GM19372 (cell line): ENCODE measurements at regions not wholly inside any gene's neighbourhood (a gene's known extent, or its start where the extent isn't known, plus 50 kb on each side); places are given as distances from the start of the nearest gene placed in this dataset.
"Not testable (repeated sequence)": the region's sequence is repeated elsewhere in the genome, so short reads cannot be mapped to it uniquely, and the experiment has no call there.

Experiments
- ATAC-seq: cut with Tn5 transposase; IDR thresholded peaks from one replicate; pipeline ENCODE4 v1.9.1; 2021; ENCODE audit warnings: mild to moderate bottlenecking, low read depth, moderate library complexity; ENCODE audit not compliant: unreplicated experiment

DNA sequence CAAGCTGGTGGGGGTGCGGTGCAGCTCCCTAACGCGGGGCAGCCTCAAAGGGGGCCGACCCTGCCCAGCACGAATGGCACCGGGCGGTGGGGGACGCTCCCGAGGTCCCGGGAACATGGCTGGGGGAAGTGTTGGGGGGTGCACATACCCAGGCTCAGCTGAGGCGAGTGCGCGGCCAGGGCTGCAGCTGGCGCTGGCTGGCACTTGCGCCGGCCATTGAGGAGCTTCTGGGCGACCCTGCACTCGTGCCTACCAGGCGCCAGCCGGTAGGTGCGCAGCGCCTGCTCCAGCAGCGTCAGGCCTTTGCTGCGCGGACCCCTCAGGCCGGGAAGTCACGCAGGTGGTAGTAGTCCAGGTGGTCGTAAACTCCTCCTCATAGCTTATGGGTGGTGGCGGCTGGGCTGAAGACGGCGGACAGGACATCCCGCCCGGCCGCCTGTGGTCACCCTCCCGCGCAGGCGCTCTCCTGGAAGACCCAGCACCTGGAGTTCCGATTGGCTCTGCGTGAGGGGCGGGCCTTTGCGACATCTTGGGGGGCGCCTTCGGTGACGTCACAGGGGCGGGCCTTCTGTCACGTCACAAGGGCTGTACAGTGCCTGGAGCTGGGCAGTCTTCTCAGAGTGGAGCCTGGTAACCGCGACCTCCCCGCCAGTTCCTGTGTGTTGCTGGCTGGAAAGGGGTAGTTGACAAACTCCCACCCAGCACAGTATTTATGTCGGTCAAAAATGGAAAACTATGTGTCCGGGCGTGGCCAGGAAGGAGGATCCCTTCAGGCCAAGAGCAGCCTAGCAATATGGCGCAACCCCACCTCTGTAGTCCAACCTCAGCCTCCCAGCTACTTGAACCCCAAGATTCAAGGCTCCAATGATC, 74.5 kb upstream of the ERV3-1 start:
- peak; percentile 99 for ATAC-seq

DNA sequence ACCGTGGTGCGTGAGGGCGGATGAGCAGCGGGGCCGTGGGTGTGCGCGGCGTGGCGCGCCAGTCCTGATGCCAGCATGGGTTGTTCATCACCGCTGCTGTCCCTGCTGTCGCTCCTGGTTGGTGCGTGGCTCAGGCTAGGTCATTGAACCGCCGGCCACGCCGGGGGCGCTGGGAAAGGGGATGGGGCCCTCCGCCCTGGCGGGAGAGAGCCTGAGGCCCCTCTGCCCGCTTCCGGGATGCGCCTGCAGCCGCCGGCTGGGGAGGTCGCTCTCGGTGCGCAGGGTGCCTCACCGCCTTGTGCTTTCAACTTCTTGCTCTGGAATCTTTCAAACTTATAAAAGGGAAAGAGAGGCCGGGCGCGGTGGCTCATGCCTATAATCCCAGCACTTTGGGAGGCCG, 68.5 kb upstream of the ERV3-1 start:
- not testable (repeated sequence) for ATAC-seq

DNA sequence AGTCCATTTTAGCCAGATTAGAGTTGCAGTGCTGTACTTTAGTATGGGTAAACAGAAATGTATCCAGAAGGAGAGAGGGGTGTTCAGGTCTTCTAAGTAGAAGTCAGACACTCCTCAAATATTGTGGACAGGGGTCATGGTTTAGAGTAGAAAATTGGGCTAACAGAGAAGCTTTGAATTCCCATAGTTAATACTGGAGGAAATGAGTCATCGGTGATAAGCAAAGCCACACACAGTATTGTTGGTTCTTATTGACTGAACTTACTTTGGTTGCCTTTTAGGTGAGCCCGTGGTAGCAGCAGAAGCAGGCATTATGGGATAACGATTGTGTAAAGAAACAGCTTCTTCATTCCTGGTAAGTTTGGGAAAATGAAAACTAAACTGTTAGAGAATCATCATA, 66.7 kb upstream of the ERV3-1 start:
- ATAC-seq, result not testable (repeated sequence)

DNA sequence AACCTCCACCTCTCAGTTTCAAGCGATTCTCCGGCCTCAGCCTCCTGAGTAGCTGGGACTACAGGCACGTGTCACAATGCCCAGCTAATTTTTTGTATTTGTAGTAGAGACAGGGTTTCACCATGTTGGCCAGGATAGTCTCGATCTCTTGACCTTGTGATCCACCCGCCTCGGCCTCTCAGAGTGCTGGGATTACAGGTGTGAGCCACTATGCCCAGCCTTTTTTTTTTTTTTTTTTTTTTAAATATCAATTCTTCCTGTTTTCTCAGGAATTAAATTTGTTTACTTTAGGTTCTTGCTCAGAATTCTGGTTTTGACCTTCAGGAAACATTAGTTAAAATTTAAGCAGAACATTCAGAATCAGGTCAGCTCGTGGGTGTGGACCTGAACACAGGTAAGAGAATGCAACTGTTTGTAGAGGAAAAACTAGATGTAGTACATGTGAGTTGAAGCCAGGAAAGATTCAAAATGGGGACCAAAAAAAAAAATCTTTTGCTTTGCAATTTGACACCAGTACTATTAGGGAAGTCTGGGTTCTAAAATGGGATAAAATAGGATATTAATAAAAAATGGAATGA, 65.5 kb upstream of the ERV3-1 start:
- ATAC-seq, result not testable (repeated sequence)

DNA sequence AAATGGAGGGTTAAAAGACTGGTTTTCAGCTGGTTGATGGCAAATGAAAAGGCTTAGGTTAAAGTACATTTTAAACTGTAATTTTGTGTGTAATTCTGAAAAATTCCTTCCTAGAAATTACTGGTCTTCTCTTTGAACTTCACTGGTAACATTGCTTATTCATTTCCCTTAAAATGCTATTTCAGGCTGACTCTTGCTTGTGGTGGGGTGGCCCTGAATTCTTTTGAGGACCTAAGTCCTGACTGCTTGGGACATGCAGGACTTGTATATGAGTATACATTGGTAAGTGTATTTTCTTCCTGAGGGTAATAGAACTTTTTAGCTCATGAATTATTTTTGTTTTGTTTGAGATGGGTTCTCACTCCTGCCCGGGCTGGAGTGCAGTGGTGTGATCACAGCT, 63.0 kb upstream of the ERV3-1 start:
- ATAC-seq, result not testable (repeated sequence)

DNA sequence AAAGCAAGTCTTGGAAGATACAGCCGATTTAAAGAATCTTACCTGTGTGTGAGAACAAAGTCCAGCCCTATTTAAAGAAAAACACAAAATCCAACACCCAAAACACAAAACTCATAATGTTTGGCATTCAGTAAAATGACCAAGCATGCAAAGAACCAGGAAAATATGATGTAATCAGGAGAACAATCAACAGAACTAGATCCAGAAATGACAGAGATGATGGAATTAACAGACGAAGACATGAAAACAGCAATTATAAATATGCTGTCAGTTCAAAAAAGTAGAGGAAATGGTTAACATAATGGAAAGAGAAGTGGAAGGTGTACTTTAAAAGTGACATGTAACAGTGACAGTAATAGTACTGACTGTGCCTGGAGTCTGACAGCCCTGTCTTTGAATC, 56.1 kb upstream of the ERV3-1 start:
- ATAC-seq, result not testable (repeated sequence)

DNA sequence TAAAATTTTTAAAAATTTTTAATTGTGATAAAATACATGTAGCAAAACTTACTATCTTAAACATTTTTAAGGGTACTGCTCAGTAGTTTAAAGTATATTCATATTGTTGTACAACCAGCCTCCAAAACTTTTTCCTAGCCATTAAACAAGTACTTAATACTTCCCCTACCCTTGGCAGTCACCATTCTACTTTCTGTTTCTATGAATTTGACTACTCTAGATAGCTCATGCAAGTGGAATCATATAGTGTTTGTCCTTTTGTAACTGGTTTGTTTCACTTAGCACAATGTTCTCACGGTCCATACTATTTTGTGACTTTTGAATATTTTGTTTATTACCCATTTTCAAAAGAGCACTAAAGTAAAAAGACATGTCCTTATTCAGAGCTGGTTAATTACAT, 52.8 kb upstream of the ERV3-1 start:
- ATAC-seq, result not testable (repeated sequence)
